GM19099 (cell line): ENCODE measurements at regions not wholly inside any gene's neighbourhood (a gene's known extent, or its start where the extent isn't known, plus 50 kb on each side); places are given as distances from the start of the nearest gene placed in this dataset.

ENCODE experiments used
- POLR2A ChIP-seq: IDR thresholded peaks from 3 replicates; pipeline ENCODE4 v1.6.1; 2011; ENCODE audit warnings: low read depth; ENCODE audit not compliant: insufficient read length; ENCODE audit errors: extremely low read depth

DNA sequence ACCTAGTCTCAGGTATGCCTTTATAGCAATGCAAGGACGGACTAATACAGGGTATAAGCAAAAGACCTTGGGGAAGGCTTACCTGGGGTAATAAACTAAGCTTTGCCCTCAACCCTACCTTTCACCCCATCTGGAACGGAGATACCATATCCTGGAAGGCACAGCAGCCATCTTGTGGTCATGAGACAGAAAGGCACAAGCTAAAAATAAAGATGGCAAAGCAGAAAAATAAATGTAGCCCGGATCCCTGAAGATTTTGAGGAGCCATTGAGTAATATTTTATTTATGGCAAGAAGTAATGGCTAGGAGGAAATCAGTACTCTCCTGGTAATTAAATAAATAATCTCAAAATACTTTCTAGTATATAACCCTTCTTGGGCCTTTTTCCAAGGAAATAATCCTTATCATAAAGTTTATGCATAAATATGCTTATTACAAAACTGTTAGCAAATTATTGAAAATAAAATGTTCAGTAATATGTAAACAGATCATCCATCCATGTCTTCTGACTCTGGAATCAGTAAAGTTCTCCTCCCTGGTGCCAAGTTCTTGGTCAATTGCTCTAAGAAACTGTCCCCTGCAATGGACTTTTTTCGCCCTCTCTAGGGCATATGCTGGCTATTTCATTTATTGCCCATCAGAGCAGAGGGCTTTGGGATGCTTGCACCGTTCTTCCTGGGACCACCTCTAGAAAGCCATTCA, 198.7 kb downstream of the SPP2 start:
- no peak for TF ChIP-seq POLR2A

DNA sequence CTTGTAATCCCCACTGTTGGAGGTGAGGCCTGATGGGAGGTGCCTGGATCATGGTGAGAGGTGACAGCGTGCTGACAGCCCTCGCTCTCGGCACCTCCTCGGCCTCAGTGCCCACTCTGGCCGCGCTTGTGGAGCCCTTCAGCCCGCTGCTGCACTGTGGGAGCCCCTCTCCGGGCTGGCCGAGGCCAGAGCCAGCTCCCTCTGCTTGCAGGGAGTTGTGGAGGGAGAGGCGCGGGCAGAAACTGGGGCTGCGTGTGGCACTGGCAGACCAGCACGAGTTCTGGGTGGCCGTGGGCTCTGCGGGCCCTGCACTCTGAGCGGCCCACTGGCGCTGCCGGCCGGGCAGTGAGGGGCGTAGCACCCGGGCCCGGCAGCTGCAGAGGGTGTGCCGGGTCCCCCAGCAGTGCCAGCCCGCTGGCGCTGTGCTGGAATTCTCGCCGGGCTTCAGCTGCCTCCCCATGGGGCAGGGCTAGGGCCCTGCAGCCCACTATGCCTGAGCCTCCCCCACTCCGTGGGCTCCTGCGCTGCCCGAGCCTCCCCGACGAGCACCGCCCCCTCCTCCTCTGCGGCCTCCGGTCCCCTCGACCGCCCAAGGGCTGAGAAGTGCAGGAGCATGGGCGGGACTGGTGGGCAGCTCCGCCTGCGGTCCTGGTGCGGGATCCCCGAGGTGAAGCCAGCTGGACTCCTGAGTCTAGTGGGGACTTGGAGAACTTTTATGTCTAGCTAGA, 197.1 kb downstream of the SPP2 start:
- TF ChIP-seq POLR2A, result no peak

DNA sequence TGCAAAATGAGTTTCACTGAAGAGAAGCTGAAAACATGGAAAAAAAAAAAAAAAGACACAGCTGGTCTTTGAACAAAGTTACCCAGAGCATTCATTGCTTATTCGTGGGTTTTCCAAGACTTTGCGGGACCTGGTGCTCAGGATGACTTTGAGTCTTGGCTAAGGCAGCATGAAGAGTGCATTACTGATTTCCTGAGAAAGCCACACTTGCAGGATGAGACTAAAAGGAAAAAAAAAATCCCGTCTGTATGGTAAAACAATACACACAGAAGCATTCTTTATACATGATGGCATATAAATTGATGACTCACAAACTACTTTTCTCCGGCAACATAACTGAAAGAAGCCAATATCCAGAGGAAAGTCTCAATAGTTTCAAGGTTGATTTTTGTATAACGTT, 195.4 kb downstream of the SPP2 start:
- TF ChIP-seq POLR2A, result no peak

DNA sequence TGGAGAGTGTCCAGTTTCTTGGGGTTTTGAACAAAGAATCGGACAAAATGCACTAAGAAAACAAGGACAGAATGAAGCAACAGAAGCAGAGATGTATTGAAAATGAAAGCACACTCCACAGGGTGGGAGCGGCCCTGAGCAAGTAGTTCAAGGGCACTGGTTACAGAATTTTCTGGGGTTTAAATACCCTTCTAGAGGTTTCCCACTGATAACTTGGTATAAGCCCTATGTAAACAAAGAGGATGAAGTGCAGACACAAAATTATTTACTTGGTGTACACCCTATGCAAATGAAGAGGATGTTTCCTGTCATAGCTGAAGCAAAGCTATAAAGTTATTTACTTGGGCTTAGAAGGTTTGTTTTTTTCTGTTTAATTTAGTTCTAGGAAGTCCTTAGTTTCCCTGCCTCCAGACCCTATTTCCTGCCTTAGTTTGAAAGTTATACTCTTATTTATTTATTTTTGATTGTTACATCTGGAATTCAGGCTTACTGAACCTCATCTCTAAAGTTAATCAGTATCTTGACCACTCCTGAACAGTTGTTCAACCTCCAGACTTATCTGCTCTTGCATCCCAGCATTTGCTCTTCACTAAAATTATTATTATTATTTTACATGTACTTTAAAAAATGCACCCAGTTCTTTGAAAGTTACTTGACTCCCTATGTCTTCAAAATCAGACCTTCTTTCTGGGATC, 193.5 kb downstream of the SPP2 start:
- no peak for TF ChIP-seq POLR2A

DNA sequence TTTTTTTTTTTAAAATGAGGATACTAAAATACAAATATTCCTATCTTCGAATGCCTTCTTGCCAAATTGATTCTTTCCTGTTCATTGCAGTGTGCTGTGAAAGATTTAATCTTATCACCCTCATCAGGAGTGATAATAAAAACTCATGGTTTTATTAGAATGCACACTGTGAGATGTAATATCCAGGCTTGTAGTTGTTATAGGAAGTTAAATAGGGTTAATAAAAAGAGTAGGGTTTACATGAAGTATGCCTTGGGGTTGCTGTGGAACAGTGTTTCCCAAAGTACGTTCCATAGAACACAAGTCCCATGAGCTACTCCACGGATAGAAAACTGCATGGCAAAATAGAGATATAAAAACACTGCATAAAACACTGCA, 191.9 kb downstream of the SPP2 start:
- TF ChIP-seq POLR2A, result no peak

DNA sequence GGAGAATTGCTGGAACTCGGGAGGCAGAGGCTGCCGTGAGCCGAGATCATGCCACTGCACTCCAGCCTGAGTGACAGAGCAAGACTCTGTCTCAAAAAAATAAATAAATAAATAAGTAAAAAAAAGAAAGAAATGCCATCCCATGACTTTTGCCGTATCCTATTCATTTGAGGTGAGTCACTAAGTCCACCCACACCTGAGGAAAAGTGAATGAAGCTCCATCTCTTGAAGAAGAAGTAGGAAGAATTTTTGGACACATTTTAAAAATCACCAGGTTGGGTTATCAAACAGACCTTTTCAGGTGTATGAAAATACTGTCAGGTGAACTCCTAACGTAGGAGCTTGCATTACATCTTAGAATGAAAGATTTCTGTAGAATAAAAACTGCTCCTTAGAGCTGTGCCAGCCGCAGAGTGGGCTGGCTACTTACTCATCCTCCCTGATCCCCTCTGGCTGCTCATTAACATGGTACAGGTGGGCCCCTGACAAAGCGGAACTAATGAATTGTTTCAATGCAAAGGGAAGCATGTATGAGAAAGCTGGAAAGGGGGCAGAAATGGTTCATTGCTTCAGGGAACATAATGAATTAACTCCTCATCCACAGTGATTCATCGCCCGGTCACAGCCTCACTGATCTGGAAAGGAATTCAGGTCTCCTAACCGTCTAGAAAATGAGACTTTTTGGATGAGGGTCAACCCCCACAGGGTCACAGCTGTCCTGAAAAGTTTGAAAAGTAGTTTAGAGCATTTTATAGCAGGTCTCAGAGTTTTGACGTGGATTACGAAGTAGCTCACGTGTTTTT, 191.4 kb downstream of the SPP2 start:
- no peak for TF ChIP-seq POLR2A

DNA sequence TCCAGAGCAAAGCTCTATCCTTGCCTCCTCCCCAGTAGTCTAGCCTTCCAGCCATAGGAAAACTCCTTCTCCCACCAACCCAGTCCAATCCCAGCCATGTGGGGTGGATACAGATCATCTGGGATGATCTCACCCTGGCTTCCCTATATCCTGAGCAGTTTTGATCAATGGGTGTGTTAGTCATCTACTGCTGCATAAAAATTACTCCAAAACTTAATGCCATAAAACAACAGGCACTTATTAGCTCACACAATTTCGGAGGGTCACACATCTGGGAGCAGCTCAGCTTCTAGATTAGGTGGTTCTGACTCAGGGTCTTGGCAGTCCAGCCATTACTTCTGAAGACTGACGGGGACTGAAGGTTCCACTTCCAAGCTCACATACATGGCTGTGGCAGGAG, 190.4 kb downstream of the SPP2 start:
- no peak for TF ChIP-seq POLR2A

DNA sequence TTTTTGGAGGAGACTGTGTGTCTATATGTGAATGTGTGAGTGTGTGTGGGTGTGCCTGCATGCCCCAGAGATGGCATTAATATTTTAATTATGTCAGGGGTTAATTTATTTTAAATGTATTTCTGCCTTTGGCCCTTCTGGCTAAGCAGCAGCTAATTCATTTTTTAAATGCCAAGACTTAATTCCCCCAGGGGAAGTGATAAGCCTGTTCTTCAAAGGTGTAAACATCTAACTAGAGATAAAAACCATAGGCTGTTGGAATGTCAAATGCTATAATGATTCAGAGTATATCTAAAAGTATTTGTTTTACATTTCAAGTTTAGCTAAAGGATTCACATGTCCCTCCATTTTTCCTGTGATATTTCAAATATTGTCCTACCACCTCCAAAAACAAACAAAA, 184.7 kb downstream of the SPP2 start:
- no peak for TF ChIP-seq POLR2A

DNA sequence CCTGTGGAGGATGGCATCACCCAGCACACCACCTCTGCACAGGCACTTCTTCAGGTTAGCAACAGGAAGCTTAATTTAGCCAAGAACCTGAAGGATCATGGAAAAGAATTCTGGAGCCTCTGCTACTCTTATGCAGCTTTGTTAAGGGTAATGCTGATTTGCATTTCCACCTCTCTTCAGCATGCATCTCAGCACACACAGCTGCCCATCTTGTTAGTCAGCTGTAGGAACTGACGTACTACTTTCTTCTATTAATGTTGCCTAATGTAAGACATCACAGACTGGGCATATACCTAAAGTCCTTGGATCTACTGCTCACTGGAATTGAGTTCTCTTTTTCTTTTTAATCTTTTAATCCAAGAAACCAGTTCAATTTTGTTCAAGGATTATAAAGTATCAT, 181.0 kb downstream of the SPP2 start:
- TF ChIP-seq POLR2A, result no peak

DNA sequence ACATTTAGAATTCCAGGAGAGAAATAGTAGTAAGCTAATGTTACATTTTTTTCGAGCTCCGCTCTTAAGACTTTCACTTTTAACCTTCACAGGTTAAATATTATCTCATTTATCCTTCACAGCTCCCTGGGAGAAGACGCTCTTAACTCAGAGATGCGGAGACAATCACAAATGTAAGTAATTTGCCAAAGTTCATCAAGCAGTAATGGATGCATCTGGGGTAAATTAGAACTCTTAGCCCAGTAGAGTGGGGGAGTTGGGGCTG, 168.5 kb downstream of the SPP2 start:
- TF ChIP-seq POLR2A, result no peak

DNA sequence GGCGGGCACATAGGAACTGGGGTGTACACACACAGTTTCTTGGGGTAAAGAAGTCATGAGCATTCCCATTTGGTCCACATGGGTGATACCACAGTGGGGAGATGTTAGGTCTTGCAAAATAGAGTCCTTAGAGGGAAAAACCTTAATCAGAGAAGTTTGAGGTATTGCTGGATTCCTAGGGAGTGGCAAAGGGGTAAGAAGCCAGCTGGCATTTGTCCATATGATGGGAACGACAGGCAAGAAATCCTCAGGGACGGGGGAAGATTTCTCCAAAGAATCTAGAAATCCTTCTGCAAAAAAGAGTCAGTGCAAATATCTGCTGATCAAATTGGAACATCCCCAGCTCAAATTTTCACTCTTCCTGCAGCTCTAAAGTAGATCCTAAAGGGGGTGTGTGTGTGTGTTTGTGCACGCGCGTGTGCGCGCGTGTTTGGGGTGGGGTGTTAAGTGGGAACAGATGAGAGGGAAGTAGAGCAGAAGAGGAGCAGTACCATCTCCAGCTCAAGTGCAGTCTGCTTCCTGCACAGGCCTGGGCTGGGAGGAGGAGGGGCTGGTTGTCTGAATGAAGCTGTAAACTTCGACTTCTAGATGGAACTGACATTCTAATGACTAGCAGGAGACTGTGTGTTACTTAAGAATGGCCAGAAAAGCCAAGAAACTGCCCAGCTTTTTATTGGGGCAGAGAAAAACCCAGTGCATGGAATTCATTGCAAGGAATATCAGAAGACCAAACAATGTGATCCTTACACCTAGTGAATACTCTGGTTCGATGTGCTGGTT, 168.0 kb downstream of the SPP2 start:
- TF ChIP-seq POLR2A, result no peak

DNA sequence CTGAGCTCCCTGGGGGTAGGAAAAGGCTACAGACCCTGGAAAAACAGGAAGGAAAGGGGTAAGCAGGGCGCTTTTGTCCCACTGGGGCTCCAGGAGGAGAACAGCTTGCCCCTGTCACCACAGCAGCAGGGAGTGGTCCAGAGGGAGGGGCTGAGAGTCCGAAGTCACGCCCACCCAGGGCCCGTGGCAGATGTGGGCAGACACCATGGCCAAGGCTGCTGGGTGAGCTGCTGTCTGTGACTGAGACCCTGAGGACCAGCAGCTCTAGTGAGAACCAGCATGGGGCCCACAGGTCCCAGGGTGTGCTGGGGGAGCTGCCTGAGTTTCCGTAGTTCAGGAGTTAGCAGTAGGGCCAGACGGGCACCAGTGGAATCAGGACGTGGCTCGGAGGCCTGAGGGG, 162.0 kb downstream of the SPP2 start:
- no peak for TF ChIP-seq POLR2A

DNA sequence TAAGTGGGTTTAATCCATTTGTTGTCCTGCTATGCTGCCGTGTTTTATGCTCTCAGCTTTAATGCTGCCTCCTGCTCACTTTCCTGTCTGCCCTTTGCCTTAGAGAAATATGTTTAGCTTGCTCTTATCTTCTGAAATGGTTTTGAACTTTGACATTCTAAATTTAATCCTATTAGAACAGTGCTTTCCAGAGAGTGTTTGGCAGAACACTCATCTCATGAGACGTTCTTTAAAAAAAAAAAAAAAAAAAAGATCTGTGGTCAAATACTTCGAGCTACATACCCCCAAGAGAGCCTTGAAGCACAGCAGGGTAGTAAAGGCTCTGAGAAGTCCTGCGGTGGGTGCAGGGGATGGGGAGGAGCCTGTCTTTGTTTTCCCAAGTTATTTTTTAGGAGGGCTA, 161.3 kb downstream of the SPP2 start:
- no peak for TF ChIP-seq POLR2A

DNA sequence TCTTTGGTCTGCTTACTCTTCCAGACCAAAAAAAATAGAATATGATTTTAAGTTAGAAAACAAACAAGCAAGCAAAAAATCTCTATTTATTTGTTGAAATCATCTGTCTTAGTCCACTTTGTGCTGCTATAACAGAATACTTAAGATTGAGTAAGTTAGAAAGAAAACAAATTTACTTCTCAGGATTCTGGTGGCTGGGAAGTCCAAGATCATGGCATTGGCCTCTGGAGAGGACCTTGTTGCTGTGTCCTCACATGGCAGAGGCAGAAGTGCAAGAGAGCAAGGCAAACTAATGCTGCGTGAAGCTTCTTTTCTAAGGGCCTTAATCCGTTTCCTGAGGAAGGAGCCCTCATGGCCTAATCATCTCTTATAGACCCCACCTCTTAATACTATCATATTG, 156.2 kb downstream of the SPP2 start:
- TF ChIP-seq POLR2A, result no peak

DNA sequence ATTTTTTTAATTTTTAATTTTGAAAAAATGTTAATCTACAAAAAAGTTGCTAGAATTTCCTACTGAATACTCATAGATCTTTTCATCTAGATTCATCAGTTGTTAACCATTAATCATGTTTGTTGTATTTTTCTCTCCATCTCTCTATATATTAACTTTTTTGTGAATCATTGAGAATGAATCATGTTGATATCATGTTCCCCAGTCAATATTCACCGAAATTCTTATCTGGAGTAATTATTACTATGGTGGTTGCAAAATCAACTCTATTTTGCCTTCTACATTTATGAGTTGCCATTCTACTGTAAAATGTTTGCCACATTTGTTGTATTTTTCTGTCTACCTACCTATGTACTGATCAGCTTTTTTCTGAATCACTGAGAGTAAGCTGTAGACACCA, 154.0 kb downstream of the SPP2 start:
- TF ChIP-seq POLR2A, result no peak

DNA sequence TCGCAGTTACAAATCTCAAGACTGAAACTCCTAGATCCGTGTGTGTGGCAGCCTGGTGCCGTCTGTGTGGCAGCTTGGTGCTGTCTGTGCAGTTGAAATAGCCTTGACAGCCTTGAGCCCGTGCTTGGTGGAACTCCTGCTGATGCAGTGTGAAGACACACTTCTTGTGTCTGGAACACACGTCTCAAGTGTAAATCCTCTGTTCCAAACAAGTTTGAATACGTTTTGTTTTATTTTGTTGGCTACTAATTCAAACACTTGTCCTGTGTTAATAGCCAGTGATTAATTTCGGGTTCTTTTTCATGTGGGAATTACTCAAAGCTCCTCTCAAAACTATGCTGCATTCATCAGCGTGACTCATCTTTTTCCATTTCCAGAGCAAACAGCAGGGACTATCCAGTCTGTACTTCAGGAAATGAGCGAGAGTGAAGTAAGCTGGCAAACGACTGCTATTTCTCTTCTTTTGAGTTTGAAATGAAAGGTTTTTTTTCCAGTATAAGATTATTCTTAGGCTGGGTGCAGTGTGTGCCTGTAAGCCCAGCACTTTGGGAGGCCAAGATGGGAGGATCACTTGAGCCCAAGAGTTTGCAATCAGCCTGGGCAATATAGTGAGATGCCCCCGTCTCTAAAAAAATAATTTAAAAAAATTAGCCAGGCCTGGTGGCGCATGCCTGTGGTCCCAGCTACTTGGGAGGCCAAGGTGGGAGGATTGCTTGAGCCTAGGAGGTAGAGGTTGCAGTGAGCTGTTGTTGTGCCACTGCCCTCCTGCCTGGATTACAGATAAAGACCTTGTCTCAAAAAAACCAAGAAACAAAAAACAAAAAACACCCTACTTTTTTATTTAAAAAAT, 152.9 kb downstream of the SPP2 start:
- TF ChIP-seq POLR2A, result no peak
